ENCODE measurements at regions not wholly inside any gene's neighbourhood (a gene's known extent, or its start where the extent isn't known, plus 50 kb on each side); places are given as distances from the start of the nearest gene placed in this dataset.

DNA sequence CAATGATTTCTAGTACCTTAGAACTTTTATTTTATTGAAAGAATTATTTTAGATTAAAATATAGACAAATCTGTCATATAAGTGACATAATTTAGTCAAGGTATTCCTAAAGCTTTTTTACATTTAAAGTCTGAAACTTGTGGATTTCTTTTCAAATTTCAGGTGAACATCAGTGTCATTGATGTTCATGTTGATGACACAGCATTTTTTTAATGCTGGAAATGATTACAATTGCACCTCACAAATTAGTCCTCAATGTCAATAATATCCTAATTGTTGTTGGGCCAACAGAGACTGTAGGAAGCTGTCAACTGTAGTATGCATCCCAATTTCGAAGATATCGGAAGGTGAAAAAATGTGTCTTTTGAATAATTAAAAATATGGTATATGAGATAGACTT lies 214.4 kb upstream of the ARL4C start:
- TF ChIP-seq EZH2 (IDR thresholded peaks at IDR 0.05) (no peak), POLR2AphosphoS5 (IDR thresholded peaks at IDR 0.05; ENCODE audit: borderline replicate concordance, low read depth, low read length) (no peak)
